ENCODE measurements at regions not wholly inside any gene's neighbourhood (a gene's known extent, or its start where the extent isn't known, plus 50 kb on each side); places are given as distances from the start of the nearest gene placed in this dataset.

GRCh38 chrX:150150780-150151125, 212.4 kb upstream of the MAMLD1 start:
- TF ChIP-seq POLR2A (IDR thresholded peaks at IDR 0.05; ENCODE audit: low read depth, low read length) (no peak), USF1 (IDR thresholded peaks at IDR 0.05; ENCODE audit: borderline replicate concordance, extremely low read length, insufficient read depth, low read depth, low read length) (no peak), EED (IDR thresholded peaks at IDR 0.05; ENCODE audit: low read depth) (no peak), CTCF (IDR thresholded peaks at IDR 0.05 in 2 of 3, conservative IDR thresholded peaks at IDR 0.05 in 1 of 3; ENCODE audit: control insufficient read depth in 2 of 3, extremely low read depth in 1 of 3, insufficient read depth in 1 of 3, low read depth in 3 of 3, low read length in 3 of 3) (no peak), CBFB (IDR thresholded peaks at IDR 0.05; ENCODE audit: low read depth) (no peak), HDAC6 (IDR thresholded peaks at IDR 0.05; ENCODE audit: unreplicated experiment) (no peak), JUNB (IDR thresholded peaks at IDR 0.05) (no peak), E2F8 (IDR thresholded peaks at IDR 0.05; ENCODE audit: low read depth, partially characterized antibody) (no peak), CEBPB (IDR thresholded peaks at IDR 0.05; ENCODE audit: borderline replicate concordance in 1 of 2, low read depth in 2 of 2, low read length in 2 of 2) (no peak), USF2 (IDR thresholded peaks at IDR 0.05; ENCODE audit: borderline replicate concordance, low read depth, low read length) (no peak), BCLAF1 (IDR thresholded peaks at IDR 0.05) (no peak), POLR2AphosphoS5 (IDR thresholded peaks at IDR 0.05; ENCODE audit: low read length) (no peak)
